OCI-LY1 (cell line): ENCODE measurements at regions not wholly inside any gene's neighbourhood (a gene's known extent, or its start where the extent isn't known, plus 50 kb on each side); places are given as distances from the start of the nearest gene placed in this dataset.
A peak's percentile ranks its signal among the peaks of the same experiment; 100 is the strongest.
"Not testable (repeated sequence)": the region's sequence is repeated elsewhere in the genome, so short reads cannot be mapped to it uniquely, and the experiment has no call there.

Experiments used
- H2AFZ ChIP-seq: fragments of 200-600 bp; sonication (generic), shearing (Covaris generic); 2 replicates; pipeline ENCODE4 v1.6.0; 2014; ENCODE audit warnings: antibody characterized with exemption, mild to moderate bottlenecking, low read length
- H3F3A ChIP-seq: fragments of 200-600 bp; sonication (generic), shearing (Covaris generic); 2 replicates; pipeline ENCODE4 v1.6.0; 2014; ENCODE audit warnings: mild to moderate bottlenecking, antibody characterized with exemption, low read length, moderate library complexity; ENCODE audit not compliant: insufficient read depth
- H3K27ac ChIP-seq: fragments of 200-600 bp; sonication (generic); 2 replicates; pipeline ENCODE4 v1.5.1; 2014; ENCODE audit warnings: low read length, mixed run types, mild to moderate bottlenecking, low read depth; ENCODE audit not compliant: poor library complexity, severe bottlenecking
- H3K27me3 ChIP-seq: fragments of 200-600 bp; sonication (generic); 2 replicates; pipeline ENCODE4 v1.6.0; 2014; ENCODE audit warnings: antibody characterized with exemption, mild to moderate bottlenecking, low read length, moderate library complexity; ENCODE audit not compliant: insufficient read depth
- H3K36me3 ChIP-seq: fragments of 200-600 bp; sonication (generic); 2 replicates; pipeline ENCODE4 v1.6.1; 2014; ENCODE audit warnings: mild to moderate bottlenecking, antibody characterized with exemption, low read length, moderate library complexity, mixed read lengths; ENCODE audit not compliant: insufficient read depth
- H3K4me1 ChIP-seq: fragments of 200-600 bp; sonication (generic); 2 replicates; pipeline ENCODE4 v1.5.1; 2014; ENCODE audit warnings: mild to moderate bottlenecking, low read length, moderate library complexity; ENCODE audit not compliant: insufficient read depth, severe bottlenecking
- H3K4me2 ChIP-seq: fragments of 200-600 bp; sonication (generic), shearing (Covaris generic); 2 replicates; pipeline ENCODE4 v1.6.1; 2014; ENCODE audit warnings: low read length
- H3K4me3 ChIP-seq: fragments of 200-600 bp; sonication (generic); 2 replicates; pipeline ENCODE4 v1.5.1; 2014; ENCODE audit warnings: low read length, low read depth, mild to moderate bottlenecking, mixed read lengths; ENCODE audit not compliant: poor library complexity, severe bottlenecking
- H3K79me2 ChIP-seq: fragments of 200-600 bp; shearing (Covaris generic); 2 replicates; pipeline ENCODE4 v1.6.1; 2016; ENCODE audit warnings: mixed run types, low read length, mixed read lengths; ENCODE audit not compliant: insufficient read depth
- H3K9ac ChIP-seq: fragments of 200-600 bp; sonication (generic), shearing (Covaris generic); 2 replicates; pipeline ENCODE4 v1.6.1; 2014; ENCODE audit warnings: mild to moderate bottlenecking, low read length, mixed read lengths
- H3K9me2 ChIP-seq: fragments of 200-600 bp; sonication (generic), shearing (Covaris generic); 2 replicates; pipeline ENCODE4 v1.6.1; 2014; ENCODE audit warnings: low read depth, mild to moderate bottlenecking, low read length, mixed read lengths
- H3K9me3 ChIP-seq: fragments of 200-600 bp; shearing (Covaris generic); 2 replicates; pipeline ENCODE4 v1.6.1; 2014; ENCODE audit warnings: low read length, mixed read lengths
- H4K20me1 ChIP-seq: fragments of 200-600 bp; sonication (generic), shearing (Covaris generic); 2 replicates; pipeline ENCODE4 v1.6.0; 2016; ENCODE audit warnings: mild to moderate bottlenecking, low read length; ENCODE audit not compliant: insufficient read depth
- EZH2 ChIP-seq: fragments of 200-600 bp; sonication (generic), shearing (Covaris generic); IDR thresholded peaks from 2 replicates; pipeline ENCODE4 v1.8.0; 2017; ENCODE audit warnings: borderline replicate concordance, mixed run types, mild to moderate bottlenecking, antibody characterized with exemption, low read length, moderate library complexity, mixed read lengths
- TF ChIP-seq, protein P1 (sequence below): fragments of 200-600 bp; sonication (generic), shearing (Covaris generic); IDR thresholded peaks from 2 replicates; pipeline ENCODE4 v1.5.1; 2017; ENCODE audit warnings: mild to moderate bottlenecking, antibody characterized with exemption, low read length, moderate library complexity, mixed read lengths

- no peaks in the 10 kb centered on the region for H4K20me1 ChIP-seq
Observed at GRCh38 chr2:104945866-104946265, 92.0 kb downstream of the POU3F3 start.

GRCh38 chr2:104947456-104947855 is 90.4 kb upstream of the MRPS9 start:
- not testable (repeated sequence) for H4K20me1 ChIP-seq, H3K79me2 ChIP-seq, H3K27me3 ChIP-seq, H3K27ac ChIP-seq, H3K4me2 ChIP-seq, H2AFZ ChIP-seq, H3F3A ChIP-seq, H3K36me3 ChIP-seq, H3K9me3 ChIP-seq, H3K9me2 ChIP-seq, H3K4me3 ChIP-seq, H3K4me1 ChIP-seq, H3K9ac ChIP-seq

More at GRCh38 chr2:104945866-104946265, 92.0 kb downstream of the POU3F3 start:
- no peak overlapping the region for H3K4me3 ChIP-seq
- no peaks in the 10 kb centered on the region for H3K27me3 ChIP-seq
- H3K4me2 ChIP-seq, result no peak overlapping the region
- H3K9me2 ChIP-seq, result no peaks in the 10 kb centered on the region
- no peaks in the 10 kb centered on the region for H3K79me2 ChIP-seq
- no peaks in the 10 kb centered on the region for H3K9me3 ChIP-seq
- no peak overlapping the region for H3K27ac ChIP-seq
- no peaks in the 10 kb centered on the region for H3K4me1 ChIP-seq
- no peak overlapping the region for H3K9ac ChIP-seq
- H3F3A ChIP-seq, result no peaks in the 10 kb centered on the region
- H3K36me3 ChIP-seq, result no peaks in the 10 kb centered on the region
- H2AFZ ChIP-seq, result no peak overlapping the region
- no peak for TF ChIP-seq EZH2
- TF ChIP-seq, protein P1, sequence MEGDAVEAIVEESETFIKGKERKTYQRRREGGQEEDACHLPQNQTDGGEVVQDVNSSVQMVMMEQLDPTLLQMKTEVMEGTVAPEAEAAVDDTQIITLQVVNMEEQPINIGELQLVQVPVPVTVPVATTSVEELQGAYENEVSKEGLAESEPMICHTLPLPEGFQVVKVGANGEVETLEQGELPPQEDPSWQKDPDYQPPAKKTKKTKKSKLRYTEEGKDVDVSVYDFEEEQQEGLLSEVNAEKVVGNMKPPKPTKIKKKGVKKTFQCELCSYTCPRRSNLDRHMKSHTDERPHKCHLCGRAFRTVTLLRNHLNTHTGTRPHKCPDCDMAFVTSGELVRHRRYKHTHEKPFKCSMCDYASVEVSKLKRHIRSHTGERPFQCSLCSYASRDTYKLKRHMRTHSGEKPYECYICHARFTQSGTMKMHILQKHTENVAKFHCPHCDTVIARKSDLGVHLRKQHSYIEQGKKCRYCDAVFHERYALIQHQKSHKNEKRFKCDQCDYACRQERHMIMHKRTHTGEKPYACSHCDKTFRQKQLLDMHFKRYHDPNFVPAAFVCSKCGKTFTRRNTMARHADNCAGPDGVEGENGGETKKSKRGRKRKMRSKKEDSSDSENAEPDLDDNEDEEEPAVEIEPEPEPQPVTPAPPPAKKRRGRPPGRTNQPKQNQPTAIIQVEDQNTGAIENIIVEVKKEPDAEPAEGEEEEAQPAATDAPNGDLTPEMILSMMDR, result no peak

DNA sequence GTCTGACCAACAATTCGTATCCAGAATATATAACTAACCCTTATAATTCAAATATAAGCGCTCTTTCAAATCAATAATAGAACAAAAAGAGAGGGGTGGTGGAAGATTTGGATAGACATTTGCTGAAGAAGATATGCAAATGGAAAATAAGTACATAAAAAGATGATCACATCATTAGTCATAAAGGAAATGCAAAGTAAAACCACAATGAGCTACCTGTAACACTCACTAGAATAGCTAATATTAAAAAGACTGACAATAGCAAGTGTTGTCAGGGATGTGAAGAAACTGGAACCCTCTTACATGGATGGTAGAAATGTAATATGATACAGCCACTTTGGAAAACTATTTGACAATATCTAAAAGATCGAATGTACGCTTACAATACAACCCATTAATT is 84.9 kb upstream of the MRPS9 start:
- TF ChIP-seq, protein P1, result no peak
- TF ChIP-seq EZH2, result no peak
- no peaks in the 10 kb centered on the region for H3K9me2 ChIP-seq
- no peak overlapping the region for H3K4me2 ChIP-seq
- H3K36me3 ChIP-seq, result no peaks in the 10 kb centered on the region
- H3K27me3 ChIP-seq, result no peaks in the 10 kb centered on the region
- H3F3A ChIP-seq, result no peaks in the 10 kb centered on the region
- H3K9me3 ChIP-seq, result no peaks in the 10 kb centered on the region
- H3K27ac ChIP-seq, result no peak overlapping the region
- H2AFZ ChIP-seq, result no peak overlapping the region
- H3K4me3 ChIP-seq, result no peak overlapping the region
- H3K79me2 ChIP-seq, result no peaks in the 10 kb centered on the region
- H4K20me1 ChIP-seq, result no peaks in the 10 kb centered on the region
- H3K4me1 ChIP-seq, result no peaks in the 10 kb centered on the region
- H3K9ac ChIP-seq, result no peak overlapping the region

DNA sequence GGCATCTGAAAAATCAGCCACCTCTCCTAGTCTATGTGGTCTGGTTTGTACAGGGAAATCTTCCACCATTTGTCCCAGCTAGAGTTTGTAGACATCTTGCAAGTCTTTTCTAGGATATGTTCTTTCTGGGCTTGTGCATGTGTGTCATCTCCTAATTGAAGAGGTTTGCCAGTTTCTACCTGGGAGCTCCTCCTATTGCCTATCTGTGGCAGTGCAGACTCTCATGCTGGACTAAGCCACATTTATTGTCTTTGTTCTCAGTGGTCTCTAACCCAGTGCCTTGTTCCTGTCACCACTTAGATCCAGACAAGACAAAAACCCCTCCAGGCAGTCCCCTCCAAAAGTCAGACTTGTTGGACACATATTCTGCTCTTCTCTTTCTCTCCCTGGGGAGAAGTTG is 72.0 kb upstream of the MRPS9 start:
- Histone ChIP-seq H2AFZ (no peak overlapping the region), H3K36me3 (no peaks in the 10 kb centered on the region), H3K27ac (no peak overlapping the region), H3K9me3 (no peaks in the 10 kb centered on the region), H3F3A (no peaks in the 10 kb centered on the region), H3K4me1 (no peaks in the 10 kb centered on the region), H3K79me2 (no peaks in the 10 kb centered on the region), H3K27me3 (no peaks in the 10 kb centered on the region), H3K4me3 (no peak overlapping the region), H3K9ac (no peak overlapping the region), H3K4me2 (no peak overlapping the region), H3K9me2 (no peaks in the 10 kb centered on the region), H4K20me1 (no peaks in the 10 kb centered on the region)
- TF ChIP-seq EZH2, result no peak
- TF ChIP-seq, protein P1, result peak; percentile 28; the same call in 1 of the 2 replicates
